NCI-H82 treated with DMSO at 0.1 percent for 48 hours (cell line): ENCODE measurements at regions not wholly inside any gene's neighbourhood (a gene's known extent, or its start where the extent isn't known, plus 50 kb on each side); places are given as distances from the start of the nearest gene placed in this dataset.
"Not testable (repeated sequence)": the region's sequence is repeated elsewhere in the genome, so short reads cannot be mapped to it uniquely, and the experiment has no call there.

Source experiments
- DNase-seq: peaks from one replicate; lab custom pipeline; 2025; ENCODE audit not compliant: unreplicated experiment; lab: John Stamatoyannopoulos, UW

DNA sequence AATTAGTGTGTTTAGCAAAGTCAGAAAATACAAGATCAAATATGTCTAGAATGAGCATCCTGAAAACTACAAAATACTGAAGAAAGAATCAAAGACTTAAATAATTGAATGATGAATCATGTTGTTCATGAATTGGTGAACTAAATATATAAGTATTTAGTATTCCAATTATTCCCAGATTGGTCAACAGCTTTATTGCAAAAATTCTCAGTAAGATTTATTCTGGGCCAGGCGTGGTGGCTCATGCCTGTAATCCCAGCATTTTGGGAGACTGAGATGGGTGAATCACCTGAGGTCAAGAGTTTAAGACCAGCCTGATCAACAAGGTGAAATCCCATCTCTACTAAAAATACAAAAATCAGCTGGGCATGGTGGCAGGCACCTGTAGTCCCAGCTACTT is 250.0 kb upstream of the NECTIN3 start:
- DNase-seq = no peak

DNA sequence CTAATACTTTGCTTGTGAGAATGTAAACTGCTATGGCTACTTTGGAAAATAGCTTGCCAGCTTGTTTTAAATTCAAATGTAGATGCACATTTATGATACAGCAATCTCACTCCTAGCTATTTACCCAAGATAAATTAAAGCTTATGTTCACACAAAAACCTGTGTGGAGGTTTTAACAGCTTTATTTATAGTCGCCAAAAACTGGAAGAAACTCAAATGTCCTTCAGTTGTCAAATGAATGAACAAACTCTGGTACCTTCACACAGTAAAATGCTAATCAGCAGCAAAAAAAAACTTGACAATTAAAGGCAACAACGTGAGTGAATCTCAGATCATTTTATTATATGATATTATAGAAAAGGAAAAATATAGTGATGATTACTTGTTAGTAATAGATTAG is 248.6 kb upstream of the NECTIN3 start:
- DNase-seq = no peak

DNA sequence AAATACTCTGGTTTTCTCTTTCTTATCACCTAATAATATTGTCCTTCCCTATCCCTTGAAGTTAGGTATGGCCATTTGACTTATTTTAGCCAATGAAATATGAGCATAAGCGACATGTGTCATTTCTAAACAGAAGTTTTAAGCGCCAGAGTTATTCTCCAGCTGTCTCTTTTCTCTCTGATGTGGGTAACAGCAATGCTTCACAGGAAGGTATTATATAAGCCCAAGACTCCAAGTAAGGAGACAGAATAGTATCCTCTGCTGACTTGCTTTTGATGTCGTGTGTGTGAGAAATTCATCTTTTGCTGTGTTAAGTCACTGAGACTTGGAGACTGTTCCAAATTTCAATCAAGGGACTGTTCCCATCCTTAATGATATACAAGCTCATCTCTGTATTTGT is 224.6 kb upstream of the NECTIN3 start:
- DNase-seq = no peak

DNA sequence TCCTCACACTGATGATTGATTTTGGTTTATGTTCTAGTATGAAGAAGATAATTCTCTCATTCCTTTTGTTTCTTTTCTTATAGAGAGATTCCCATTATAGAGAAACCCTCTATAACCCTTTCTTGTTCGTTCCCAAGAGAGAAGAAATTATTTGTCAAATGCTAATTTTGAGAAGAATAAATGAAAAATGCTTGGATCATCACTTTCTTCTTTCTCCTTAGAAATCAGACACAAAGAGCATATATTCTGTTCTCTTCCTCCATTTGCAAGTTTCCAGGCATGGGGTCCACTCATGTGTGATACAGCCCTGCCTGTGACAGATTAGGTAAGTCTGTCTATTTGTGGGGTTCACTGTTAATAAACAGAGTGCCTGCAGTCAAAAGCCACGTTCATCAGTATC is 222.6 kb upstream of the NECTIN3 start:
- no peak for DNase-seq

DNA sequence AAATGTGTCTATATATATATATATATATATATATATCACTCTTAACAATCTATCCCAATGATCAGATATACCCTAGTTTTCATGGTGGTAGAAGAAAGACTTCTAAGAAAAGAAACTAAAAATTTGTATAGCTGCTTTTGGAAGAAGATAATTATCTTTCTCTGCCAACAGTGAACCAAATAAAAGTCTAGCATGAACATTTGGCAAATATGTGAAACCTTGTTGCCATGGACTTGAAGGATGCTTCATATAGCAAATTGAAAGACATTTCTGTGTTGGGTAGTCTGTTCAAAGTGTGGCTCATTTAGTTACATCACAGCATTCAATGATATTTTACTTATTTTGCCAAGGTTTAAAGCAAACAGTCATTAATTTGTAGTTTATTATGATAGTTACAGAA is 219.9 kb upstream of the NECTIN3 start:
- DNase-seq = no peak

DNA sequence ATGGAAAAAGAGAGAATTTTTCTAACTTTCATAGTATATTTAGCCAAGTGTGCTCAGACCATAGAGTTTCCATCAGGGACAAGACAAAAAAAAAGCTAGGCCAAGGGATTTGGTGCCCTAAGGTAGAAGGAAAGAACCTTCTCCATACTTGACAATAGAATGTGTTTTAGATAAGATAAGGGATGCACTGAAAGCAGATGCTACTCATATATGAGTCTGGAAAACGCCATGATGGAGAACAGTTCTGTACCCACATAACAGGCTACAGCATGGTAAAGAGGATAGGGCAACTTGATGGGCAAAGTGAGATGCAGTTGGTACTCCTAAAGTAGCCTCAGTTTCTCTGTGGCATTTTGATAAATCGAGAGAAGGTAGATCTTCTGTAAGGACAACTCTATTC is 216.4 kb upstream of the NECTIN3 start:
- DNase-seq = no peak

DNA sequence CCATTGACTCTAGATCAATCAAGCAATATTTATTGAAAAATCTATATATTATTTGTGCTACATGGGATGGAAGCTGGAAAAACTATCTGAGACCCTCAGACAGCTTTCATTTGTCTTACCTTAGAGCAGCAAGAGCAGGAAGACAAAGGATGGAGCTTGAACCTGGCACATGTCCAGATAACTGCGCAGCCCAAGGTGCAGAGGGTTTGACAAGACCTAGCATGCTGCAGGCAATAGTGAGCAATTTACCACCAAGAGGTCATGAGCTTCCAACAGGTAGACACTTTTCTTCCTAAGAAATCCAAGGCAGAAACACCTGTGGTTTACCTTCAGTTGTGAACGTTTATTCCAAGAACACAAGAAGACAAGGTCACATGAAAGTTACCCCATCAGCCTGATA is 214.7 kb upstream of the NECTIN3 start:
- no peak for DNase-seq

DNA sequence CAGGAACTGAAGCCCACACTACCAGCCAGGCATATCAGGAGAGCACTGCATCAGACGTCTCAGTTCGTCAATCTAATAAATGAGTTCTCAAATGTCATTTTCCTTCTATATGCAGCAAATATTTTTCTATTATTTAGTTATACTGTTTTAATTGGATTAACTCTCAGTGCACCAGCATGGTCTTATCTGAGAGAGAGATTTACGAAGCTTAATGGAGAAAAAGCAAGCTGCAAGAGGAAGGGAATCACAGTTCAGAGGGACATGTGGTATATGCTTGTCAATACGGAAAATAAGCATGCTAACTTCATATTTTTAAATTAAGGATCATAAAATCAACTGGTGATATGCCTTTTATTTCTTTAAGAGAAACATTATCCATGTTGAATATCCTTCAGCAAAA is 213.1 kb upstream of the NECTIN3 start:
- no peak for DNase-seq

DNA sequence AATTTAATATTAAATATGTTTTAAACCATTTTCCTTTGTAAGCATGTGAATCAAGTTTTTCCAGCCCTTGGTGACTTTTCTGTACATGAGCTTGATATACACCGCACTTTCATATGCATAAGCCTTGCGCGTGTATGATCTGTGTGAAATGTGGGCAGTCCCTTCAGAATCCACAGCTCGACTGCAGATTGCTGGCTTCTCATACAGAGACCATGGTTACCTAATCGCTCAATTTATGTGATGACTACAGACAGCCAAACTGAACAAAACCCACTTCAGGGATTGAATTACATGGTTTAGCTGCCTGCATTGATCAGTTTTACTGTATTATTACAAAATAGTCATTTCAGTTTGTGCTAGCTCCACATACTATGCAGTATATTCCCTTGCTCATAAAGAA is 212.3 kb upstream of the NECTIN3 start:
- no peak for DNase-seq

DNA sequence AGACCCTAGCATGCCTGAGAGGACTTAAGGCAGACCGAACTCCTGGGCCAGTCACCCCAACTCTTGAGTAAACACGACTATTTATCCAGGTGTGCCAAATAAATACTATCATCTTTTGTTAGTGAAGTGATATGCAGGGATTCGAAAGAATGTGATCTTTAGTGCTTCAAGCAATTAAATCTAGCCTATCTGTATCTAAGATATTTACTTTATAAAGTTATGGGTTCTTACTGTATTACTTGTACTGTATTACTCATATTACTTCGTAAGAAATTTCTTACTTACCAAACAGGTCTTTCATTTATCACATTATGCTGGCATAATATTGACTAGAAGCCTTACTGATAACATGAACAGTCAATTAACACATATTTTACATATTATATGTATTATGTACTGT is 211.6 kb upstream of the NECTIN3 start:
- no peak for DNase-seq

DNA sequence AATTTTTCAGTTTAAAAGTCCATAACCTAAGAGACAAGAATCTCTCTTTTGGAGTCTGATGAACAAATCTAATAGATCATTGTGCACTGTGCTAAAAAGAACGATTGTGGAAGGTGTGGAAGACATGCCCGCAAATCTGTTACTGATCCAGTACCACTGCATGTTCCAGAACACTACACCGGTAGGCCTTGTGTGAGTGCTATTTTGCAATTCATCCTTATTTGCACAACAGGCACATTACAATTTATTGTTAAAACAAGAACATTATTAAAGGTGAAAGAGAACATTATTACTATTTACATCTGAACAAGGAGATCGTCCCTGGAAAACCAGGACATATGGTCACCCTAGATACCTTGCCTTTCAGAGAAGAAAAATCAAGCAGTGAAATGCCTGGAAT is 205.7 kb upstream of the NECTIN3 start:
- DNase-seq = no peak

DNA sequence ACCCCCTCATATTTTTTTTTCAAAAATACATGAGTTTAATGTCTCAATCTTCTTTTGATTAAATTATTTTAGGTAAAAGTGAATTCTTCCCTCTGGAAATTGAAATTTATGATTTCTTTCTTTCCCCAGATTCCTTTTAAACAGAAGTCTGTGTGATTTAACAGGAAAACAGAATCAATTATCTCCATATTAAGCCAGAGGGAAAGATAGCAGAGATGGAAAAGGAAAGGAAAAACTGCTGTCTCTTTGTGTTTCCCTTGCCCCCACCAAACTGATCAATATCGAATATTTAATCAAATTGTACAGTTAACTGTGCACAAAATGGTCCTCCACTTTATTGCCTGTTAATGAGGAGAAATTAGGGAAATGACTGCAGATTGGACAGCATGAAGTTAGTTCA is 203.5 kb upstream of the NECTIN3 start:
- no peak for DNase-seq

DNA sequence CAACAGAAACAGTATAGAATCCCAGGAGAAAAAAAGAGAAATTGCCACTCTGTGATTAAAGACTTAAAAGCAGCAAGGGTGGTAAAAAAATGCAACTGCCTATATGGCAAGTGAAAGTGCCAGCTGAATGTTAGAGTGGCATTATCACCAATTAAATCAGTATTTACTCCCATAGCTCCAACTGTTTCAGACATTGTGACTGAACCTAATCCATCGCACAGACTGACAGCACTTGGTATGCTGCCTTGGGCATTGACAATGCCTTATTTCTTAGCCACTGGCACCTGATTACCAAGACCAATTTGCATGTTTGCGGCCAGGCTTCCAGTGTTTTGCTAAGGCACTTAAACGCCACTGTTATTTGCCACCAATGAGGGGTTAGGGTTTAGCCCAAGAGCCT is 201.9 kb upstream of the NECTIN3 start:
- DNase-seq = no peak

DNA sequence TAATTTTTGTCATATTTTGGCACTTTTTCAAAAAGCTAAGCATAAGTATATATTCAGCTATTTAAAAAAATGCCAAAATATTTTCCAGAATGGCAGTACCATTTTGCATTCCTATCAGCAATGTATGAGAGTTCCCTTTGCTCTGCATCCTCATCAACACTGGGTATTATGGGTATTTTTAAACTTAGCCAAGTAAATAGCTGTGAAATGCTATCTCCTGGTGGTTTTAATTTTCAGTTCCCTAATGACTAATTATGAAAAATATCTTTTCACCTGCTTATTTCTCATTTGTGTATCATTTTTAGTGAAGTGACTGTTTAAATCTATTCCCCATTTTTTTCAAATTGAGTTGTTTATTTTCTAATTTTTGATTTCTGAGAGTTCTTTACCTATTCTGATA is 199.7 kb upstream of the NECTIN3 start:
- DNase-seq = no peak

DNA sequence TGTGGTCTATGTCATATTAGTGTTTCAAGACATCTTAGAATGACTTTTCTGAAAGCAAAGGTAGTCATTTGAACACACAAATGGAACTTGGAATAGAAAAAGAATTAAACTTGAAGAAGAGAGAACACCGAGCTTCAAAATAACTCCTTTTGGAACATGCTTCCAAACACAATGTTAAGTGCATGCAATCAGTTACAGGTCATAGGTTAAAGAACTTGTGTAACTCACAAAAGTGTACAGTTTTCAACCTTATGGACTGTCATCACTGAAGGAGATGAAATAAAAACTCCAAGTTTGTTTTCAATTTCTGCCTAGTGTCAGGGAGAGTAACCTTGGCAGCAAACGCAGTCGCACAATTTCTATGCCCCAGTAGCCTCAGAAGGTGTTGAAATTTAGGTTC is 192.9 kb upstream of the NECTIN3 start:
- no peak for DNase-seq

DNA sequence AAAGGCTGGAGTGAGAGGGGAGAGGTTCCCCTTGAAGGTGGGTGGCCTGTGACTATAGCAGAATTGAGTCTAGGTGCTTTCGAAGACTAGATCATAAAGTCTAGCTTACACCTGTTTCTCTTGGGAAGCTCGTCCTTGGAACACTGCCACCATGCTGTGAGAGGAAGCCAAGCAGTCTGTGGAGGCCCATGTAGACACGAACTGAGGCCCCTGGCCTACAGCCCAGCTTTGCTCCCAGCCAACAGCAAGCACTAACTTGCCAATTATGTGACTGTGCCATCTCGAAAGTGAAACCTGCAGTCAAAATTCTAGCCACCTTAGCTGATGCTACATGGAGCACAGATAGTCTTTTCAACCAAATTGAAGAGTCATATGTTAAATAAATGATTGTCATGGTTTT is 190.5 kb upstream of the NECTIN3 start:
- DNase-seq = no peak

DNA sequence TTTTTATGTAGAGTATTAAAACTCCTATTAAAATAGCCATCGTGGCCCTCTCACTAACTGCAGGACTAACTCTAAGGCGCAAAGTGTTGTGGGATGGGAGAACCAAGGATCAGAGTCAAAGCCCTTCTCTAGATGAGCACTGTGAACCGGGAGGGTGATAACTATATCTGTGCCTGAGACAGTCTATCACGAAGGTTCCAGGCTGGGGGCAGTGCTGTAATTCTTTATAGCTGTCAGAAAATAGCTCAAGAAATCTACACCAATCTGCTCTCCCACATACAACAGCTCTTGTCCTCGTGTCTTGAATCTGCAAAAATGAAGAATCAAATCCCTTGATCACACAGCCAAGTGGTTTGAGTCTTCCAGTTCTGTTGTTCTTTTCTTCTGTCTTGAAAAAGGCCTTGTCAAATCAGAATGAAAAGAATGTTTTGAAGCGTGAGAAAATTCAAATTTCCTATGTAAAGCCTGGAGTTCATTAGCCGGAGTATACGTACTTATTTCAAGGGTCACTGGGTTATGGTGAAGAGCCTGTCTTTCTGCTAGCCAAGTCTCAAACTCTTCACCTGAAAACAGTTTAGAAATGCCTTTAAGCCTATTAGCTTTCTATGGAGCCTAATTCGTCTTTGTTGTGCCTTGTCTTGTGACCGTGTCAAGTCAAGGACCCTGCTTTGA is 185.3 kb upstream of the NECTIN3 start:
- DNase-seq = no peak

DNA sequence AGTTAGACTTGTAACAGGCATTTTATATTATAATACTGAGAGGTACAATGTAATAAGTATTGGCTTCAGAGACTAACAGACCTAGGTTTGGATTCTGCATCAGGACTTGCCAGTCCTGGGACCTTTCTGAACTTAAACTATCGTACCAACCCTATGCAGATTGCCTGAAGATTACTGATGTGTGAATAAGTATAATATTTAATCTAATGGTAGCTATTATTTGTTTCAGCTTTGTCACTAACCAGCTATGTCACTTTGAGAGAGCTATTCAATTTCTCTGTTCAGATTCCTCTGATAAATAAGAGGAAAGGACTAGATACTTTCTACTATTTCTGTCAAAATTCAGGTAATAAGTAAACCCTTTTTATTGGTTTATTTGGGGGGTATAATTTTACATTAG is 184.4 kb upstream of the NECTIN3 start:
- DNase-seq = no peak

DNA sequence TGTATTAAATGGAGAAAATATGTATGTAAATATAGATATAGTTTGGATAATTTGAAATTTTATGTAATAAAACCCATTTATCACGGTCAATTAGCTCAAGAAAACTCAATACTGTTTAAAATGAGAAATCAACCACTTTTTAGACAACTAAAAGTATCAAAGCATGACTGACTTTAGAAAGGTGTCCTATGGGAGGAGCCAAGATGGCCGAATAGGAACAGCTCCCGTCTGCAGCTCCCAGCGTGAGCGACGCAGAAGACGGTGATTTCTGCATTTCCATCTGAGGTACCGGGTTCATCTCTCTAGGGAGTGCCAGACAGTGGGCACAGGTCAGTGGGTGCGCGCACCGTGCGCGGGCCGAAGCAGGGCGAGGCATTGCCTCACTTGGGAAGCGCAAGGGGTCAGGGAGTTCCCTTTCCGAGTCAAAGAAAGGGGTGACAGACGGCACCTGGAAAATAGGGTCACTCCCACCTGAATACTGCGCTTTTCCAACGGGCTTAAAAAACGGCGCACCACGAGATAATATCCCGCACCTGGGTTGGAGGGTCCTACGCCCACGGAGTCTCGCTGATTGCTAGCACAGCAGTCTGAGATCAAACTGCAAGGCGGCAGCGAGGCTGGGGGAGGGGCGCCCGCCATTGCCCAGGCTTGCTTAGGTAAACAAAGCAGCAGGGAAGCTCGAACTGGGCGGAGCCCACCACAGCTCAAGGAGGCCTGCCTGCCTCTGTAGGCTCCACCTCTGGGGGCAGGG is 182.8 kb upstream of the NECTIN3 start:
- not testable (repeated sequence) for DNase-seq

DNA sequence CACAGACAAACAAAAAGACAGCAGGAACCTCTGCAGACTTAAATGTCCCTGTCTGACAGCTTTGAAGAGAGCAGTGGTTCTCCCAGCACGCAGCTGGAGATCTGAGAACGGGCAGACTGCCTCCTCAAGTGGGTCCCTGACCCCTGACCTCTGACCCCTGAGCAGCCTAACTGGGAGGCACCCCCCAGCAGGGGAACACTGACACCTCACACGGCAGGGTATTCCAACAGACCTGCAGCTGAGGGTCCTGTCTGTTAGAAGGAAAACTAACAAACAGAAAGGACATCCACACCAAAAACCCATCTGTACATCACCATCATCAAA is 182.3 kb upstream of the NECTIN3 start:
- not testable (repeated sequence) for DNase-seq

DNA sequence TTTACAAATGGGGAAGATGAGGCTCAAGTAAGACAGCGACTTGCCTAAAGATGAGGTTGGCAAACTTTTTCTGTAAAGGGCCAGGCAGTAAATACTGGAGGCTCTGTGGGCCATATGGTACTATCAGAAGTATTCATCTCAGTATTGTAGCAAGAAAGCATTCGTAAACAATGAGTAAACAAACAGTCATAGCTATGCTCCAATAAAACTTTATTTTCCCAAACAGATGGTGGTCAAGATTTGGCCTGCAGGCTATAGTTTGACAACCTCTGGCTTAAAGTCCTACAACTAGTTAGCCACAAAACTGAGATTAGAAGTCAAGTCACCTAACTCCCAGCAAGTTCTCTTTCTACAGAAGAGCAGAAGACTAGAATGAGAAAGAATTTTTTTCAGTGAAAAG is 177.0 kb upstream of the NECTIN3 start:
- no peak for DNase-seq

DNA sequence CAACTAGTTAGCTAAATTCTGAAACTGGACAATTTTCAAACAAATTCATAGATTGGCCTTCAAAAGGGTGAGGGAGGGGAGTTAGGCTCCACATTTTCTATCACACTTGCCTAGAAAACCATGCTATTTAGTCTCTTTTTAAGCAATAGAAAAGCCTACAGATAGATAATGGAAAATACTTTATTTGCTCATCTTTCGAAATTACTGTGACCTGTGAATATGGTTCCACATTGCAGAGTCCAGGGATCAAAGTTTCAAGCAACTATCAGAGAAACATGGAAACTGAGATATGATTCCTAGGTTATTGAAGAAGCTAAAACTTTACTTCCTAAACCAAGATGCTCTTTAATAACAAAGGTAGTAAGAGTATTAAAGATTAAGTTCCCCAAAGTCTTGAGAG is 176.6 kb upstream of the NECTIN3 start:
- no peak for DNase-seq

DNA sequence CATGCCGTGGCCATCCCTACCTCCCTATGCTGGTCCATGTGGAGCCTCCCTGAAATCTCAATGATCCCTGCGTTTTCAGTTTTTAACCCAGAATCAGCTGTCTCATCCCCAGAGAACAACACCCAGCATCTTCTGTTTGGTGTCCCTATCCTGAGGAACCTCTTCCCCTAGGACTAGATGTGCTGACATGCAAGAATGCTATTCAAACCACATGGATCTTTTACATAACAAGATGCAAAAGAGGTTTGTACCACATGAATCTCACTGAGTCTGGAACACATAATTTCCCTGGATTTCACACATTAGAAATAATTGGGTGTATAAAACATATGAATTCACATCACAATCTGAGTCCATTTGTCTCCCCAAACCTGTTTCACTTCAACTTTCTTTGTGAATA is 174.6 kb upstream of the NECTIN3 start:
- no peak for DNase-seq
